Left lung (tissue), 4 donors: ENCODE measurements at regions not wholly inside any gene's neighbourhood (a gene's known extent, or its start where the extent isn't known, plus 50 kb on each side); places are given as distances from the start of the nearest gene placed in this dataset.
A peak's percentile ranks its signal among the peaks of the same experiment; 100 is the strongest.

ENCODE experiments used
- ATAC-seq: fragments of 200-7000 bp; cut with Tn5 transposase; one replicate; pipeline ENCODE4 v1.9.1; 2020; ENCODE audit warnings: moderate library complexity
- DNase-seq, 4 donors: peaks; one replicate each; pipeline ENCODE4 v3.0.0-alpha.2; 2013 to 2020
- H3K27ac ChIP-seq, 2 donors: fragments of 200-600 bp; sonication (generic) in 1 of 2; one replicate each; pipeline versions ENCODE4 v1.5.0 to v1.8.0; 2020 to 2021
- H3K27me3 ChIP-seq, 2 donors: fragments of 200-600 bp; sonication (generic) in 1 of 2; one replicate each; pipeline versions ENCODE4 v1.5.0 to v1.8.0; 2020 to 2021
- H3K36me3 ChIP-seq, 2 donors: fragments of 200-600 bp; sonication (generic) in 1 of 2; one replicate each; pipeline versions ENCODE4 v1.5.0 to v1.8.0; 2020 to 2021
- H3K4me1 ChIP-seq, 2 donors: fragments of 200-600 bp; one replicate each; pipeline ENCODE4 v1.8.0; 2021
- H3K4me3 ChIP-seq, 2 donors: fragments of 200-600 bp; sonication (generic) in 1 of 2; one replicate each; pipeline versions ENCODE4 v1.5.0 to v1.8.0; 2020 to 2021; ENCODE audit warnings: mild to moderate bottlenecking in 1 of 2
- H3K9me3 ChIP-seq, 2 donors: fragments of 200-600 bp; sonication (generic) in 1 of 2; one replicate each; pipeline versions ENCODE4 v1.5.0 to v1.8.0; 2020 to 2021
- CTCF ChIP-seq, 2 donors: fragments of 200-600 bp; sonication (generic) in 1 of 2; IDR thresholded peaks; one replicate each; pipeline versions ENCODE4 v1.5.0 to v1.8.0; 2021; ENCODE audit warnings: antibody characterized with exemption in 2 of 2
- intact Hi-C, 2 donors: fragments of 100-400 bp; cut with DNase I; formaldehyde crosslinking; loops; one replicate each; pipeline versions ENCODE4 v1.11.2 to v1.14.2; 2022
- donor health status: DM: no; HTN: yes; CAD: no.
- donor health status: DM: no; HTN: no; CAD: no.

DNA sequence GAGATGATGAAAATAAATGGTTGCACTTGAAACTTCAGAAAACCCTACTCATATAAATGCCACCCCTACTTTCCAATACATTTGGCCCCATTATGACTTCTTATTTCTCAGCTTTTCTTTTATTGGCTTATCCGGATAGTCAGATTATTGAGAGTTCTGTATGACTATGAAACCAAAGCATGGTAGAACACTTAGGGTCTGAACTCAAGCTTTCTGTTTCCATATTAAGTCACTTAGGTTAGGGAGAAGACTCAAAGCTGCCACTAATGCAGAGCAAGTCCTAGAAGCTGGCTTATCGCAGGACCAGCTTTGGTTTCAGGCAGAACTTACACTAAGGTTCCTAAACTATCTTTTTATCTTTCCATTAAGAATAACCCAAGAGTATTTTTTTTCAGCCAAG, 229.9 kb upstream of the CPEB2 start:
- Histone ChIP-seq H3K27ac (no peak overlapping the region), H3K27me3 (no peaks in the 10 kb centered on the region), H3K9me3 (no peaks in the 10 kb centered on the region), H3K4me1 (no peaks in the 10 kb centered on the region), H3K36me3 (no peaks in the 10 kb centered on the region), H3K4me3 (no peak overlapping the region)
- DNase-seq (no peak), ATAC-seq (no peak)
- TF ChIP-seq CTCF (IDR thresholded peaks at IDR 0.05) = no peak
- intact Hi-C loops = no loop called here

DNA sequence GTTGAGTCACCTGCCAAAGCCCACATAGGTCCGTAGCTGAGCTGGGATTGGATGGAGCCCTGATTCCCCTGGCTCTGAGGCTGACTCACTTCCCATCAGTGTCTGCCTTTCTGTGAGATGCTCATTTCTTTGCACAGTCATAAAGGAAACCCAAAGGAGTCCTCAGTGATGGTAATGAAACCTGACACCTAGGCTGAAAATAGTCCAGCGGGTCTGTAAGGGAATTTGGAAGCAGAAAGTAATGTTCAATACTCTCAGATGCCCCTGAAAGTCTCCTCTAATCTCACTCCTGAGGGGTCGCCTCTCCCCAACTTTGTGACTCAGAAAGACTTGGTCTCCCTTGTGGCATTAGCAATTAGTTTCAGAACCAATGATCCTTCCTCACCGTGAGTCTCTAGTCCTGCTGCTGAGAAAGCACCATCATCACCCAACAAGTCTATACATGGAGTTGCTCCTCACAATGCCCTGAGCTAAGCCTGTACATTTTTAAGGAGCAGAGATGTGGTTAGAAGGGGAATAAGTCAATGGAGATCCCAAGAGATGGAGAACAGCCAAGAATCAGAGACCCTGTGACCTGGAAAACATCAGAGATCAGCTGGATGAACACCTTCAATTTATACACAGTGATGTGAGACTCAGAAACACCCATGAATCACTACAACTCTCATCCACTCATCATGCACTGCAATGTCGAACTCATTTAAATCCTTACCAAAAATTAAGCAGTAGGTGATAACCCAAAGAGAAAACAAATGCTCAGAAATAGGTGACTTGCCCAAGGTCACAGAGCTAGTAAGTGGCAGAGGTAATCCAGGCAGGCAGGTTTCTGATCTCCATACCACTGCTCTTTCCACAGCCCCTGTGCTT, 219.0 kb upstream of the CPEB2 start:
- no peaks in the 10 kb centered on the region for H3K9me3 ChIP-seq
- intact Hi-C loops = no loop called here
- no peak for ATAC-seq
- H3K27me3 ChIP-seq = no peaks in the 10 kb centered on the region
- H3K36me3 ChIP-seq = no peaks in the 10 kb centered on the region
- H3K27ac ChIP-seq = no peak overlapping the region
- H3K4me3 ChIP-seq = no peak overlapping the region
- TF ChIP-seq CTCF (IDR thresholded peaks at IDR 0.05) = no peak
- no peaks in the 10 kb centered on the region for H3K4me1 ChIP-seq
- DNase-seq = no peak

DNA sequence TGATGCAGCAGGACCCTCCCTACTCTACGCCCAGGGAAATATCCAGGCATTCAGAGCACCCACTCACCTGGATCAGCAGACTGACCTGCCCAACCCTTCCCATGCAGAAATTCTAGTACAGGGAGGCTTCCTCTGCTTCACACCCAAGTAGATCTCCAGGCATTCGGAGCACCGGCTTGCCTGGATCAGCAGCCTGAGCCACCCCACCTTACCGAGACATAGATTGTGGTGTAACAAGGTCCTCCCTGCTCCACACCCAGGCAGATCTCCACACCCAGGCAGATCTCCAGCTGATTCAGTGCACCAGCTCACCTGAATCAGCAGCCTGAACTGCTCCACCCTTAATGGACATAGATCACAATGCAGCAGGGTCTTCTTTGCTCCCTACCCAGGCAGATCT, 215.1 kb upstream of the CPEB2 start:
- no peaks in the 10 kb centered on the region for H3K27me3 ChIP-seq
- H3K9me3 ChIP-seq = peaks cover 0 to 5% of the 10 kb centered on the region in 2 donors
- no peak for ATAC-seq
- H3K4me3 ChIP-seq = no peak overlapping the region
- intact Hi-C loops = no loop called here
- TF ChIP-seq CTCF (IDR thresholded peaks at IDR 0.05) = no peak
- no peak overlapping the region for H3K27ac ChIP-seq
- DNase-seq = no peak
- no peaks in the 10 kb centered on the region for H3K4me1 ChIP-seq
- no peaks in the 10 kb centered on the region for H3K36me3 ChIP-seq

GRCh38 chr4:14787894-14788293, 214.4 kb upstream of the CPEB2 start:
- no peak overlapping the region for H3K27ac ChIP-seq
- no peaks in the 10 kb centered on the region for H3K36me3 ChIP-seq
- ATAC-seq (peak; percentile 88), DNase-seq (no peak)
- peak; percentile 26 to 36 for TF ChIP-seq CTCF (IDR thresholded peaks at IDR 0.05)
- H3K4me3 ChIP-seq = no peak overlapping the region
- H3K4me1 ChIP-seq = no peaks in the 10 kb centered on the region
- peaks cover 0 to 8% of the 10 kb centered on the region in 2 donors for H3K9me3 ChIP-seq
- intact Hi-C loops = no loop called here
- no peaks in the 10 kb centered on the region for H3K27me3 ChIP-seq

DNA sequence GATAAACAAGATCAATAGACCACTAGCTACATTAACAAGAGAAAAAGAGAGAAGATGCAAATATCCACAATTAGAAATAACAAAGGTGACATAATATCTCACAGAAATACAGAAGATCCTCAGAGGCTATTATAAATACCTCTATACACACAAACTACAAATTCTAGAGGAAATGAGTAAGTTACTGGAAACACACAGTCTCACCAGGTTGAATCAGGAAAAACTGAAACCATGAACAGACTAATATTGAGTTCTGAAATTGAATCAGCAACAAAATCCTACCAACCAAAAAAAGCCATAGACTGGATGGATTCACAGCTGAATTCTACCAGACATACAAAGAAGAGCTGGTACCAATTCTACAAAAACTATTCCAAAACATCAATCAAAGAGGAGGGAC, 211.8 kb upstream of the CPEB2 start:
- no peaks in the 10 kb centered on the region for H3K27me3 ChIP-seq
- no peak overlapping the region for H3K4me3 ChIP-seq
- DNase-seq = no peak
- no peaks in the 10 kb centered on the region for H3K4me1 ChIP-seq
- H3K9me3 ChIP-seq = peaks cover 0 to 15% of the 10 kb centered on the region in 2 donors
- H3K36me3 ChIP-seq = no peaks in the 10 kb centered on the region
- intact Hi-C loops = no loop called here
- H3K27ac ChIP-seq = no peak overlapping the region
- TF ChIP-seq CTCF (IDR thresholded peaks at IDR 0.05) = no peak
- no peak for ATAC-seq
